ENCODE measurements at regions not wholly inside any gene's neighbourhood (a gene's known extent, or its start where the extent isn't known, plus 50 kb on each side); places are given as distances from the start of the nearest gene placed in this dataset.

- no peak for TF ChIP-seq AFF4 (CRISPR knock-in tag; IDR thresholded peaks at IDR 0.05; ENCODE audit: borderline replicate concordance)
- peak; percentile 37; the same call in 1 of the 2 replicates for TF ChIP-seq MAX (CRISPR knock-in tag; IDR thresholded peaks at IDR 0.05)
- no peak for TF ChIP-seq ZNF219 (CRISPR knock-in tag; IDR thresholded peaks at IDR 0.05; ENCODE audit: borderline replicate concordance)
- no peak for TF ChIP-seq PRDM15 (CRISPR knock-in tag; IDR thresholded peaks at IDR 0.05)
- no peak for TF ChIP-seq SMAD3 (CRISPR knock-in tag; IDR thresholded peaks at IDR 0.05; ENCODE audit: borderline replicate concordance)
- TF ChIP-seq CTCF (IDR thresholded peaks at IDR 0.05): no peak
These were observed 224.5 kb downstream of the VRK1 start (continued) for GRCh38 chr14:97021571-97022168.

- DNase-seq (ENCODE audit: low spot score): no peak
- H3K4me3 Mint-ChIP-seq: no peak overlapping the region
- no peak for ATAC-seq
- H3K4me1 Mint-ChIP-seq: peaks cover 60% of the 10 kb centered on the region
- TF ChIP-seq RELA (CRISPR knock-in tag; IDR thresholded peaks at IDR 0.05; ENCODE audit: borderline replicate concordance): no peak
- TF ChIP-seq HMGA2 (CRISPR knock-in tag; IDR thresholded peaks at IDR 0.05): no peak
- H3K36me3 Mint-ChIP-seq: 0 out of 2 replicates have a peak, but pooled peaks cover 6% of the 10 kb centered on the region
- ChIA-PET CTCF (no interaction called here), POLR2A (no interaction called here)
- H3K27me3 Mint-ChIP-seq (ENCODE audit: low read depth): no peaks in the 10 kb centered on the region; the same call in 1 of the 2 replicates
- no peak overlapping the region for H3K27ac Mint-ChIP-seq
- H3K9me3 Mint-ChIP-seq: peaks cover 15% of the 10 kb centered on the region
These were observed 225.6 kb downstream of the VRK1 start for GRCh38 chr14:97022741-97023140.

- H3K36me3 Mint-ChIP-seq: 0 out of 2 replicates have a peak, but pooled peaks cover 2% of the 10 kb centered on the region
- CTCF ChIA-PET: interaction anchor here (1.2 kb wide), 1 partner anchor 13 kb away, joined by 7 read pairs; no protein-coding TSS in a partner anchor
- POLR2A ChIA-PET: no interaction called here
- no peak overlapping the region for H3K4me3 Mint-ChIP-seq
- H3K27me3 Mint-ChIP-seq (ENCODE audit: low read depth): no peaks in the 10 kb centered on the region; the same call in 1 of the 2 replicates
- peaks cover 72% of the 10 kb centered on the region for H3K4me1 Mint-ChIP-seq
- peaks cover 8% of the 10 kb centered on the region for H3K9me3 Mint-ChIP-seq
- H3K27ac Mint-ChIP-seq: peak overlapping the region; percentile 18; the same call in 1 of the 2 replicates
- DNase-seq (ENCODE audit: low spot score) (no peak), ATAC-seq (no peak)
- TF ChIP-seq ZNF671 (CRISPR knock-in tag; IDR thresholded peaks at IDR 0.05) (no peak), FOXP1 (CRISPR knock-in tag; IDR thresholded peaks at IDR 0.05; ENCODE audit: borderline replicate concordance) (no peak), NFATC4 (CRISPR knock-in tag; IDR thresholded peaks at IDR 0.05) (no peak), NR2C2 (CRISPR knock-in tag; IDR thresholded peaks at IDR 0.05) (no peak), ESRRA (CRISPR knock-in tag; IDR thresholded peaks at IDR 0.05; ENCODE audit: borderline replicate concordance) (no peak), SOX15 (CRISPR knock-in tag; IDR thresholded peaks at IDR 0.05) (no peak), ARID4B (CRISPR knock-in tag; IDR thresholded peaks at IDR 0.05; ENCODE audit: borderline replicate concordance) (no peak), PRRX2 (CRISPR knock-in tag; IDR thresholded peaks at IDR 0.05) (no peak), IRF1 (CRISPR knock-in tag; IDR thresholded peaks at IDR 0.05) (no peak)
These were observed 226.7 kb downstream of the VRK1 start for GRCh38 chr14:97023871-97024270.

Data from WTC11 (cell line).